ENCODE measurements at regions not wholly inside any gene's neighbourhood (a gene's known extent, or its start where the extent isn't known, plus 50 kb on each side); places are given as distances from the start of the nearest gene placed in this dataset.

GRCh38 chr5:164627021-164627420, 1121.6 kb downstream of the MAT2B start:
- in situ Hi-C loops (cut with MboI; ENCODE audit: low pct_unique_long_range_greater_than_20kb, low sequenced_read_pairs, unreplicated experiment), result no loop called here
- TF ChIP-seq CTCF (IDR thresholded peaks at IDR 0.05; ENCODE audit: extremely low read depth, insufficient read depth, missing control alignments), result no peak

GRCh38 chr5:164636456-164636855, 1131.0 kb downstream of the MAT2B start:
- in situ Hi-C loops (cut with MboI; ENCODE audit: low pct_unique_long_range_greater_than_20kb, low sequenced_read_pairs, unreplicated experiment), result no loop called here
- no peak for TF ChIP-seq CTCF (IDR thresholded peaks at IDR 0.05; ENCODE audit: extremely low read depth, insufficient read depth, missing control alignments)
- no peak for DNase-seq (ENCODE audit: low spot score)

More at GRCh38 chr5:164627021-164627420, 1121.6 kb downstream of the MAT2B start:
- DNase-seq (ENCODE audit: low spot score), result no peak

- in situ Hi-C loops (cut with MboI; ENCODE audit: low pct_unique_long_range_greater_than_20kb, low sequenced_read_pairs, unreplicated experiment), result no loop called here
- TF ChIP-seq CTCF (IDR thresholded peaks at IDR 0.05; ENCODE audit: extremely low read depth, insufficient read depth, missing control alignments), result no peak
- no peak for DNase-seq (ENCODE audit: low spot score)
Measured at GRCh38 chr5:164637931-164638521, 1132.6 kb downstream of the MAT2B start.

GRCh38 chr5:164649266-164649665, 1143.8 kb downstream of the MAT2B start:
- in situ Hi-C loops (cut with MboI; ENCODE audit: low pct_unique_long_range_greater_than_20kb, low sequenced_read_pairs, unreplicated experiment), result no loop called here
- no peak for DNase-seq (ENCODE audit: low spot score)
- no peak for TF ChIP-seq CTCF (IDR thresholded peaks at IDR 0.05; ENCODE audit: extremely low read depth, insufficient read depth, missing control alignments)

GRCh38 chr5:164650427-164650826, 1145.0 kb downstream of the MAT2B start:
- no peak for TF ChIP-seq CTCF (IDR thresholded peaks at IDR 0.05; ENCODE audit: extremely low read depth, insufficient read depth, missing control alignments)
- no peak for DNase-seq (ENCODE audit: low spot score)
- in situ Hi-C loops (cut with MboI; ENCODE audit: low pct_unique_long_range_greater_than_20kb, low sequenced_read_pairs, unreplicated experiment), result no loop called here

- no peak for TF ChIP-seq CTCF (IDR thresholded peaks at IDR 0.05; ENCODE audit: extremely low read depth, insufficient read depth, missing control alignments)
- in situ Hi-C loops (cut with MboI; ENCODE audit: low pct_unique_long_range_greater_than_20kb, low sequenced_read_pairs, unreplicated experiment), result no loop called here
Measured at GRCh38 chr5:164651546-164652275, 1146.3 kb downstream of the MAT2B start.

More at GRCh38 chr5:164651546-164652275, 1146.3 kb downstream of the MAT2B start:
- DNase-seq (ENCODE audit: low spot score), result no peak
